ENCODE measurements at regions not wholly inside any gene's neighbourhood (a gene's known extent, or its start where the extent isn't known, plus 50 kb on each side); places are given as distances from the start of the nearest gene placed in this dataset.
"Not testable (repeated sequence)": the region's sequence is repeated elsewhere in the genome, so short reads cannot be mapped to it uniquely, and the experiment has no call there.

DNA sequence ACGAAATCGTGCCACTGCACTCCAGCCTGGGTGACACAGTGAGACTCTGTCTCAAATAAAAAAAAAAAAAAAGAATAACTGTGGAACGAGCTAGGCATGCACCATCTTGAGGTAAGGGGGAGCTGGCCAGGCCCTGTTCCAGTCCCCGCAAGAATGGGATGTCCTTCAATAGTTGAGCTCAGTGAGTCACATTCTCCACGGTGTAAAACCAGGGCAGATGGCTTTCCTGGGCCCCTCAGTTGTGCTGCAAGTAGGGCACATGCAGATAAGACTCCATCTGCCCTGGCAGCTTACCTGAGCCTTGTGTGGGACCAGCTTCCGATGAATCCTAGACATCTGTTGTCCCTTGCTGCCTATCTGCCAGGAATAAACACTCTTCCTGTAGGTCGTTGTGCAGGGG is 312.1 kb downstream of the VRK1 start:
- peaks cover 0 to 2% of the 10 kb centered on the region in 2 donors for H3K9me3 Mint-ChIP-seq
- peaks cover 5 to 6% of the 10 kb centered on the region in 2 donors for H3K36me3 Mint-ChIP-seq (ENCODE audit: insufficient read depth in 2 of 2)
- peaks cover 7% of the 10 kb centered on the region for H3K27me3 Mint-ChIP-seq (ENCODE audit: low read depth)
- H3K4me1 Mint-ChIP-seq (ENCODE audit: low read depth): no peaks in the 10 kb centered on the region
- H3K27ac Mint-ChIP-seq: no peak overlapping the region
- ATAC-seq (replicated peaks in 1 of 2) (no peak), DNase-seq (no peak)
- H3K4me3 Mint-ChIP-seq: no peak overlapping the region

DNA sequence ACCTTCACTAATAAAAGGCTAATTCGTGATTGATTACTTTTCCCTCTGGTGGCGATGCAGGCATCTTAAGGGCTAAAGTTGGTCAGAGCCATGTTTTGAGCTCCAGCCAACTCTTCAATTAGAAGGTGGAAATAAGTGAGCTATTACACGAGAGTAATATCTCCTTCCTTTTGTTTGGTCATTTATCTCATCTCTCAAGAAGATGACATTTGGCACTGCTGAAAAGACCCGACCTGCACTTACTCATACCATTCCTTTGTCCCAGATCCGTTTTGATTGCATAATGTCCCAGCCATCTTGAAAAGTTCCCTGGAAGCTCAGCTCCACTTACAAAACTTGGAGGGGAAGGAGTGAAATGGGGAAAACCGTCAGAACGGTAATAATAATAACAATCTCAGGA is 316.2 kb downstream of the VRK1 start:
- H3K4me3 Mint-ChIP-seq: no peak overlapping the region
- peaks cover 0 to 2% of the 10 kb centered on the region in 2 donors for H3K9me3 Mint-ChIP-seq
- H3K4me1 Mint-ChIP-seq (ENCODE audit: low read depth): peaks cover 4% of the 10 kb centered on the region
- ATAC-seq (replicated peaks in 1 of 2) (no peak), DNase-seq (no peak)
- no peak overlapping the region for H3K27ac Mint-ChIP-seq
- peaks cover 5% of the 10 kb centered on the region in 2 donors for H3K36me3 Mint-ChIP-seq (ENCODE audit: insufficient read depth in 2 of 2)
- H3K27me3 Mint-ChIP-seq (ENCODE audit: low read depth): peaks cover 13% of the 10 kb centered on the region

DNA sequence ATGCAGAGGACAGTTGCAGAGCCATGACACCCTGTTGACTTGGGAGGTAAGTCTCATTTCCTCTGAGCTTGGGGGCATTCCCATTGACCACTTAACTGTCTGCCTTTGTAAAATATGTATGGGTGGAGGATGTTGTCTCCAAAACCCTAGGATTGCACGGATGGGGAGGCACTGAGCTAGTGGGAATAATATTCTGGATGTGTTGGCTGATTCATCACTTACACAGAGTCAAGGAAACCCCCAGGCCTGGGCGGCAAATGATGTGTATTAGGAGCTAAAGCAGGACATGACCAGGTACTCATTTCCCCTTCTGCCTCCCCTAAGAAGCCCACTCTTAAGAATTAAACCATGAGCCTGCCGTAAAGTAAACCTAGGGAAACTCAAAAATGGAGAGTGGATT is 319.4 kb downstream of the VRK1 start:
- H3K27ac Mint-ChIP-seq: no peak overlapping the region
- H3K36me3 Mint-ChIP-seq (ENCODE audit: insufficient read depth in 2 of 2): no peaks in the 10 kb centered on the region
- no peak overlapping the region for H3K4me3 Mint-ChIP-seq
- no peaks in the 10 kb centered on the region for H3K9me3 Mint-ChIP-seq
- no peak for DNase-seq
- H3K4me1 Mint-ChIP-seq (ENCODE audit: low read depth): peaks cover 35% of the 10 kb centered on the region
- ATAC-seq (replicated peaks in 1 of 2): no peak
- H3K27me3 Mint-ChIP-seq (ENCODE audit: low read depth): peaks cover 6% of the 10 kb centered on the region

DNA sequence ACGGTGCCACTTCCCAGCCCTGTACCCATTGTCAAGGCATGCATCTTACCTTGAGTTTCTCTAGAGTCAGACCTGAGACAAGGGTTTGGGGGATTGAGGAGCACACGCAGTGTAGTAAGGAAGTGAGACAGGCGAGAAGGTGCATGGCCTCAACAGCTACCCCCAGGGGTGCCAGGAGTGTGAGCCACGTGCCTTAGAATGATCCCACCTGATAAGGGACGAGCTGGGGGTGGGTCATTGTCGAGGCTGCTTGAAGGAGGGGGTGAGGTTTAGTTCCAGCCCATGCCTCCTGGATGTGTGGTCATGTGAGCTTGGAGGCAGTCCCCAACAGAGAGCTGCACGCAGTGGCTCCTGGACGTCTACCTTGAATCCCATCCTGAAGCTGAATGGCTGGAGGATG is 320.5 kb downstream of the VRK1 start:
- Mint-ChIP-seq H3K27ac (no peak overlapping the region), H3K4me1 (ENCODE audit: low read depth) (peaks cover 42% of the 10 kb centered on the region), H3K36me3 (ENCODE audit: insufficient read depth in 2 of 2) (no peaks in the 10 kb centered on the region), H3K4me3 (no peak overlapping the region), H3K27me3 (ENCODE audit: low read depth) (peaks cover 6% of the 10 kb centered on the region), H3K9me3 (no peaks in the 10 kb centered on the region)
- ATAC-seq (replicated peaks in 1 of 2) (no peak), DNase-seq (no peak)

DNA sequence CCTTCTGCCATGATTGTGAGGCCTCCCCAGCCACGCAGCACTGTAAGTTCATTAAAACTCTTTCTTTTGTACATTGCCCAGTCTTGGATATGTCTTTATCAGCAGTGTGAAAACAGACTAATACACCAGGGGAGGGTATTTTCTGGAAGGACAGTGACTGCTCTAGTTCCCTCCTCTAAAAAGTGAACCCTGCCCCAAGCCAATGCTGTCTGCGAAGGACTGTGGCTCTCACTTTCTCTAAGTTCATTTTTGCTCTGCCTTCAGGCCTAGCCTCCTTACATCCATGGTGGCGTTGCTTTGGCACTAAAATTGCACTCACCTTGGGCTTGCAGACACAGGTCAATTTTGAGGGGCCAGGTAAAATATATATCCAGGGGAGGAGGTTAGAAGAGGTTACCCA is 323.0 kb downstream of the VRK1 start:
- Mint-ChIP-seq H3K36me3 (ENCODE audit: insufficient read depth in 2 of 2) (no peaks in the 10 kb centered on the region), H3K4me1 (ENCODE audit: low read depth) (peaks cover 44% of the 10 kb centered on the region), H3K4me3 (peak overlapping the region; percentile 73 to 81), H3K27ac (peak overlapping the region; percentile 88), H3K27me3 (ENCODE audit: low read depth) (peaks cover 4% of the 10 kb centered on the region), H3K9me3 (no peaks in the 10 kb centered on the region)
- no peak for DNase-seq
- peak; percentile 51 for ATAC-seq (replicated peaks in 1 of 2)

DNA sequence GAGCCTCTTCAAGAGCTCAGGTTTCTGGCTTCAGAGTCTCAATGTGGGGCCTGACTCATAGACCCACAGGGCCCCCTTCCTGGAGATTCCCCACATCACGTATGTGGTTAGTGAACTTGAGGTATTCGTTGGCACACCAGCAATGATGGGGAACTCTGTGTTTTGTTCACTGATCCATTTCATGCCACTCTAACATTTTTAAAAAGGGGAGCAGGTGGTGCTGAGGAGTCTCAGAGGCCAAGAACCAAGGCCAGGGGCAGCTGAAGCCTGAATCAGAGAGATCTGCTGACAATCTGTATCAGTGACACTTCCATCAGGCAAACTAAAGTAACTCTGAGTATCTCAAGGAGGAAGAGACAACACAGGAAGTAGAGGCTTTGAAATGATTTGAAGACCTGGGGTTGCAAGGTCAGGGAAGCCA is 323.4 kb downstream of the VRK1 start:
- Mint-ChIP-seq H3K4me1 (ENCODE audit: low read depth) (peaks cover 44% of the 10 kb centered on the region), H3K27ac (peak overlapping the region; percentile 88), H3K36me3 (ENCODE audit: insufficient read depth in 2 of 2) (no peaks in the 10 kb centered on the region), H3K9me3 (no peaks in the 10 kb centered on the region), H3K4me3 (peak overlapping the region; percentile 73 to 81), H3K27me3 (ENCODE audit: low read depth) (peaks cover under 1% of the 10 kb centered on the region)
- peak; percentile 95 to 98 for ATAC-seq (replicated peaks in 1 of 2)
- DNase-seq: peak; percentile 78

DNA sequence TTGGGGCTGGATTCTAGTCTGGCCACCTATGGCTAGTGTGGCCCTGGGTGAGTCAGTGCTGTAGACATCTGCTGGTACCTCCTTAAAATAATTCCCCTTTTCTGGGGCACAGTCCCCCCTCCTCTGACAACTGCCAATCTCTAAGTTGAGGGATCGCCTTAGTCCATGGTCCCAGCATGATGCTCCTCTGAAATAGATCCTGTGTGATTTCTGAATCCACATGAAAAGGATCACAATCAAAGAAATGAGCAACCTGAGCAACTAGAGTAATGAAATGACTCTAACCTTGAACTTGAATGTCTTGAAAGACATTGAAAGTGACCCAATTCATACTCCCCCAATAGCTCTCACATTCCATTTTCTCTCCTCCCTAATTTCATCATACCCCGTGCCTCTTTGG is 332.5 kb downstream of the VRK1 start:
- no peak overlapping the region for H3K4me3 Mint-ChIP-seq
- no peak overlapping the region for H3K27ac Mint-ChIP-seq
- peak; percentile 31 to 62 for ATAC-seq (replicated peaks in 1 of 2)
- no peak for DNase-seq
- peaks cover 0 to 4% of the 10 kb centered on the region in 2 donors for H3K9me3 Mint-ChIP-seq
- H3K36me3 Mint-ChIP-seq (ENCODE audit: insufficient read depth in 2 of 2): peaks cover 1 to 2% of the 10 kb centered on the region in 2 donors
- no peaks in the 10 kb centered on the region for H3K4me1 Mint-ChIP-seq (ENCODE audit: low read depth)
- H3K27me3 Mint-ChIP-seq (ENCODE audit: low read depth): no peaks in the 10 kb centered on the region

DNA sequence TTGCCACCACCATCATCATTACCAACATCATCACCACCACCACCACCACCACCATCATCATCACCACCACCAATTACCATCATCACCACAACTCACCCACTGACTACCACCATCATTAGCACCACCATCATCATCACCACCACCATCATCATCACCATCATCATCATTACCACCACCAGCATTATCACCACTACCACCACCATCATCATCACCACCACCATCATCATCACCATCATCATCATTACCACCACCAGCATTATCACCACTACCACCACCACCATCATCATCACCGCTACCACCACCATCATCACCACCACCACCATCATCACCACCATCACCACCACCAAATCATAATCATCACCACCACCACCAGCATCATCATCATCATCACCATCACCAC is 338.7 kb downstream of the VRK1 start:
- DNase-seq; ATAC-seq (replicated peaks in 1 of 2); H3K27me3 Mint-ChIP-seq (ENCODE audit: low read depth); H3K27ac Mint-ChIP-seq; H3K4me3 Mint-ChIP-seq: not testable (repeated sequence)
- Mint-ChIP-seq H3K9me3 (peaks cover 6 to 13% of the 10 kb centered on the region in 2 donors), H3K36me3 (ENCODE audit: insufficient read depth in 2 of 2) (peaks cover 5 to 16% of the 10 kb centered on the region in 2 donors), H3K4me1 (ENCODE audit: low read depth) (peaks cover 13% of the 10 kb centered on the region)

DNA sequence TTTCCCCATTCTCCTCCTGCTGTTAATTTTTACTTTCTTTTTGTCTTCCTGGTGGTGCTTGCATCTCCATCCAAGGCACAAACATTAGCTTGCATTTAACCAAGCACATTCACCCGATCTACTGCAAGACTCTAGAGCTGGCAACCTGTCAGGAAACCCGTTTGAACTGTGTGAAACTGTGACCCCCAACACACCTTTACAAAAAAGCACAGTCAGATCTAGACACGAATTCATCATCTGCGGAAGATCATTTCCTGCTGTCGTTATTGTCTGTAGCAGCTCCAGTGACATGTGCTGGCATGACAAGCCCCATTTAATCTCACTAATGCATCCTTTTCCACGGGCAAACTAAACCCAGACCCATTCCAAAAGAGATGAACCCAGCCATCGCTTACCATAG is 340.5 kb downstream of the VRK1 start:
- peaks cover 5 to 16% of the 10 kb centered on the region in 2 donors for H3K36me3 Mint-ChIP-seq (ENCODE audit: insufficient read depth in 2 of 2)
- peaks cover 13% of the 10 kb centered on the region for H3K4me1 Mint-ChIP-seq (ENCODE audit: low read depth)
- H3K4me3 Mint-ChIP-seq: peak overlapping the region in 1 of 2 donors; percentile 78
- peaks cover 6 to 13% of the 10 kb centered on the region in 2 donors for H3K9me3 Mint-ChIP-seq
- peak overlapping the region; percentile 55 for H3K27ac Mint-ChIP-seq
- ATAC-seq (replicated peaks in 1 of 2): peak; percentile 66 to 95
- DNase-seq: peak; percentile 10 to 36
- no peaks in the 10 kb centered on the region for H3K27me3 Mint-ChIP-seq (ENCODE audit: low read depth)

DNA sequence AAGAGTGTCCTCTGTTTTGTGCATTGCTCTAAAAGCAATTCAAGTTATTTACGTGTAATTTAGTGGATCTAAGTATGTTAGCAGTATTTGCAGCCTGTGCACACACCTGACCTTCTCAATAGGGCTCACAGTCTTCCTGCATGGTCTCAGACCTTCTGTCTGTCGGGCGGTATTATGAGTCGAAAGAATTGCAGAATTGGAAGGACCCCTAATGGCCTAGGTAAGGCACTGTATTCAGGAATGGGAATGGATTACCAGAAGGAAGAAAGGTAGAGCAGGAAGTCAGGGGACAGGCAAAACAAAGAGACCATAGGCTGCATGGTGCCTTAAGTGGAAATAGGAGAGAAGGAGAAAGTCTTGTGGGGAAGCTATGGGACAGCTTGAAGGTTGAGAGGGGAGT is 341.6 kb downstream of the VRK1 start:
- H3K27ac Mint-ChIP-seq: no peak overlapping the region
- no peak overlapping the region for H3K4me3 Mint-ChIP-seq
- H3K27me3 Mint-ChIP-seq (ENCODE audit: low read depth): no peaks in the 10 kb centered on the region
- peaks cover 5 to 16% of the 10 kb centered on the region in 2 donors for H3K36me3 Mint-ChIP-seq (ENCODE audit: insufficient read depth in 2 of 2)
- H3K4me1 Mint-ChIP-seq (ENCODE audit: low read depth): peaks cover 13% of the 10 kb centered on the region
- no peak for ATAC-seq (replicated peaks in 1 of 2)
- peaks cover 6 to 13% of the 10 kb centered on the region in 2 donors for H3K9me3 Mint-ChIP-seq
- DNase-seq: no peak

DNA sequence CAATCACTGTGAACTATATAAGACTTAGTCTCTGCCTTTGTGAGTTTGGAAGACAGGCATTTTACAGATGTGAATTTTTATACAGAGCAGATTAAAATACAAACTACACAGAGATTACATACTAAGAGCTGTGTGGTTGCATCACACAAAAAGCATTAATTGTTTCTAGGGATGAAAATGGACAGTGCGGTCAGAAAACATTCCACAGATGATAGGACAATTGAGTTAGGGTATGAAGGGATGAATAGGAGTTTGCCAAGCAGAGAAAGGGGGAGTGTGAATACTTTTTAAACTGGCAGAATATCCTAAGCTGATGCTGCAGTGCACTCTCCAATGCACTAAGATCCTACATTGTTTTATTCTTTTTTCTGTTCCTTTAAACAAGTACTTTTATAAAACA is 345.8 kb downstream of the VRK1 start:
- Mint-ChIP-seq H3K36me3 (ENCODE audit: insufficient read depth in 2 of 2) (no peaks in the 10 kb centered on the region), H3K27ac (no peak overlapping the region), H3K9me3 (no peaks in the 10 kb centered on the region), H3K4me1 (ENCODE audit: low read depth) (no peaks in the 10 kb centered on the region), H3K4me3 (no peak overlapping the region), H3K27me3 (ENCODE audit: low read depth) (peaks cover 11% of the 10 kb centered on the region)
- DNase-seq: no peak
- no peak for ATAC-seq (replicated peaks in 1 of 2)

DNA sequence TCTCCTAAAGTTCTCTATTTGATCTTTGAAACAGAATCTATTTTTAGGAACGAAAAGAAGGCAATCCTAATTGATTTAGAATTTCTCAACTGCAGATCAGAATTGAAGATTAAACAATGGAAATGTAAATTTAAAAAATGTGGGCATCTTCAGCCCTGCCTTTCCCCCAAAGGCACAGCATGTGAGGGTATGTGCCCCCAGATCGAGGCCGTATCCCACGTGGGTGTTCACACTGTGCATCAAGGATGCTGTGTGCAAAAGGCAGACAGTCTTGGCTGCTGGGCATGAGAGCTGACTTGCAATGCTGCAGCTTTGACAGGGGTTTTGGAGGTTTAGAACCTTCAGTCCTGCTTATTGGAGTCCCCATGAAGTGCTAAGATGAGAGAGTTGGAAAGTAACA is 346.3 kb downstream of the VRK1 start:
- Mint-ChIP-seq H3K4me3 (no peak overlapping the region), H3K27me3 (ENCODE audit: low read depth) (peaks cover 11% of the 10 kb centered on the region), H3K27ac (no peak overlapping the region), H3K36me3 (ENCODE audit: insufficient read depth in 2 of 2) (no peaks in the 10 kb centered on the region), H3K9me3 (no peaks in the 10 kb centered on the region), H3K4me1 (ENCODE audit: low read depth) (no peaks in the 10 kb centered on the region)
- DNase-seq (no peak), ATAC-seq (replicated peaks in 1 of 2) (no peak)

DNA sequence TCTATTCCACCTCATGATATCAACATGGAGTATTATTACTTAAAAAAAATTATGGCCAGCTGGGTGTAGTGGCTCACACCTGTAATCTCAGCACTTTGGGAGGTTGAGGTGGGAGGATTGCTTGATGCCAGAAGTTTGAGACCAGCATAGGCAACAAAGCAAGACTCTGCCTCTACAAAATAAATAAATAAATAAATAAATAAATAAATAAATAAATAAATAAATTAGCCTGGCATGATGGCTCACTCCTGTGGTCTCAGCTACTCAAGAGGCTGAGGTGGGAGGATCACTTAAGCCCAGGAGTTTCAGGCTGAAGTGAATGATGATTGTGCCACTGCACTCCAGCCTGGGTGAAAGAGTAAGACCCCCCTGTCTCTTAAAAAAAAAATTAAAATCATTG is 350.8 kb downstream of the VRK1 start:
- H3K27ac Mint-ChIP-seq; DNase-seq; H3K4me3 Mint-ChIP-seq; H3K36me3 Mint-ChIP-seq (ENCODE audit: insufficient read depth in 2 of 2); H3K9me3 Mint-ChIP-seq; H3K4me1 Mint-ChIP-seq (ENCODE audit: low read depth); ATAC-seq (replicated peaks in 1 of 2): not testable (repeated sequence)
- peaks cover 11% of the 10 kb centered on the region for H3K27me3 Mint-ChIP-seq (ENCODE audit: low read depth)

DNA sequence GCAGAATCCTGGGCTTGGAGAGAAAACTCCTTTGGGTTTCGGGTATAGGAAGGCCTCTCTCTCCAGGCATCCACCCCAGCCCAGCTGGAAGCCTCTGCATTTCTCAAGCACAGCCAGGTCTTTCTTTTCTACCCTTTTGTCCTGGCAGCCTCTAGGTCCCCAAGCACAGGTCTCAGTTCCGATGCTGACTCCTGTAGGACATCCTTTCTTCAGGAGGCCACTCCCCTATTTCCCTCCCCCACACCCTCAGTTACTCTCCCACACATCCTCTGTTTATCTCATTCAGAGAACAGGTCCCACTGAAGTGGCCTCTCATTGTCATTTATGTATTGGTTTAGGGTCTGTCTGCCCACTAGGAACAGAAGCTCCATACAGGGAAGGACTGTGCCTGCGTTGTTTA is 352.6 kb downstream of the VRK1 start:
- Mint-ChIP-seq H3K4me3 (no peak overlapping the region), H3K4me1 (ENCODE audit: low read depth) (no peaks in the 10 kb centered on the region), H3K9me3 (no peaks in the 10 kb centered on the region), H3K27me3 (ENCODE audit: low read depth) (peaks cover 23% of the 10 kb centered on the region), H3K27ac (no peak overlapping the region), H3K36me3 (ENCODE audit: insufficient read depth in 2 of 2) (no peaks in the 10 kb centered on the region)
- no peak for ATAC-seq (replicated peaks in 1 of 2)
- no peak for DNase-seq
